KOPT-K1 (cell line): ENCODE measurements at regions not wholly inside any gene's neighbourhood (a gene's known extent, or its start where the extent isn't known, plus 50 kb on each side); places are given as distances from the start of the nearest gene placed in this dataset.

ENCODE experiments used
- H3K27ac ChIP-seq: fragments of 200-600 bp; sonication (generic); 2 replicates; pipeline ENCODE4 v1.5.1; 2016; ENCODE audit warnings: antibody characterized with exemption, mild to moderate bottlenecking, low read depth, low read length; ENCODE audit not compliant: poor library complexity, severe bottlenecking
- H3K36me3 ChIP-seq: fragments of 200-600 bp; sonication (generic); 2 replicates; pipeline ENCODE4 v1.5.1; 2017; ENCODE audit warnings: antibody characterized with exemption, mild to moderate bottlenecking, low read length, moderate library complexity; ENCODE audit not compliant: insufficient read depth
- H3K9me3 ChIP-seq: fragments of 200-600 bp; sonication (generic); 2 replicates; pipeline ENCODE4 v1.5.1; 2017; ENCODE audit warnings: antibody characterized with exemption, low read length, mild to moderate bottlenecking; ENCODE audit not compliant: insufficient read depth, poor library complexity, severe bottlenecking

DNA sequence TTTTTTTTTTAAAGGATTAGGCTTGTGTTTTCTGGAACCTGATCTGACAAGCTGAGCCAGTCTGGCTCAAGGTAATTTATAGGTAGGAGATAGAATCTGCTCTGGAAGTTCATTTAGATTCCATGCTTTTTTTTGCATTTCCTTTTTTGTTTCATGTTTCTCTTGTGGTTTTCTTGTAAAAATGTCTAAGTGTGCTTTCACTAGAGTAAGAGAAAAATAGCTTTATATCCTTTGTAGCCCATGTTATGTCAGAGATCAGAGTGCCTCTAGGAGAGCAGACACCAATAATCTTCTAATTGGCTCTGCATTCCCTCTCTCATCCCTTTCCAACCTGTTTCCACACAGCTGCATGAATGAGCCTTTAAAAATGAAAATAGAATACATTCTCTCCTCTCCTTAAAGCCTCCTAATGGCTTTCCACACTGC lies 389.8 kb upstream of the KCNMB2 start:
- no peaks in the 10 kb centered on the region for H3K36me3 ChIP-seq
- no peaks in the 10 kb centered on the region for H3K9me3 ChIP-seq
- H3K27ac ChIP-seq: no peak overlapping the region

- no peak overlapping the region for H3K27ac ChIP-seq
- H3K9me3 ChIP-seq: no peaks in the 10 kb centered on the region
- H3K36me3 ChIP-seq: no peaks in the 10 kb centered on the region
Observed at GRCh38 chr3:178147001-178147400, 389.2 kb upstream of the KCNMB2 start.

- H3K9me3 ChIP-seq: no peaks in the 10 kb centered on the region
- no peaks in the 10 kb centered on the region for H3K36me3 ChIP-seq
- no peak overlapping the region for H3K27ac ChIP-seq
Observed at GRCh38 chr3:178152031-178152806, 384.0 kb upstream of the KCNMB2 start.

- Histone ChIP-seq H3K9me3 (no peaks in the 10 kb centered on the region), H3K36me3 (no peaks in the 10 kb centered on the region), H3K27ac (no peak overlapping the region)
Observed at GRCh38 chr3:178152988-178153387, 383.2 kb upstream of the KCNMB2 start.

- Histone ChIP-seq H3K27ac (no peak overlapping the region), H3K36me3 (no peaks in the 10 kb centered on the region), H3K9me3 (no peaks in the 10 kb centered on the region)
Observed at GRCh38 chr3:178155521-178155920, 380.7 kb upstream of the KCNMB2 start.

DNA sequence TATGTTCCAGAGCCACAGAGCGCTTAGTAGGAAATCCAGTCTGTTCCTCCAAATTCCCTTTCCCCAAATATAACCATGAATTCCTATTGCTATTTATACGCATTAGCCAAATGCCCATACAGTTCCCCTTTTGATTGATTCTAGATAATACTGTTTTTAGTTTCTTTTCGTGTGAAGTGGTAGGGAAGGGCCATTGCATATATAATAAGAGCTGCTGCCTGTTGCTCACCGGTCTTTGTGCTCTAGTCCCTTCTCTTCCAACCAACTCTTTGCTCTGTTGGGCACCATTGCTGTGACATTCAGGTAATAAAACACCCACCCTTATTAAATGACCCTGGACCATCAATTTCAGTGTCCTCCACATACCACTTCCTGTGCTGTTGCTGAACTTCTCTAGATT lies 379.9 kb upstream of the KCNMB2 start:
- H3K9me3 ChIP-seq: no peaks in the 10 kb centered on the region
- no peak overlapping the region for H3K27ac ChIP-seq
- no peaks in the 10 kb centered on the region for H3K36me3 ChIP-seq

DNA sequence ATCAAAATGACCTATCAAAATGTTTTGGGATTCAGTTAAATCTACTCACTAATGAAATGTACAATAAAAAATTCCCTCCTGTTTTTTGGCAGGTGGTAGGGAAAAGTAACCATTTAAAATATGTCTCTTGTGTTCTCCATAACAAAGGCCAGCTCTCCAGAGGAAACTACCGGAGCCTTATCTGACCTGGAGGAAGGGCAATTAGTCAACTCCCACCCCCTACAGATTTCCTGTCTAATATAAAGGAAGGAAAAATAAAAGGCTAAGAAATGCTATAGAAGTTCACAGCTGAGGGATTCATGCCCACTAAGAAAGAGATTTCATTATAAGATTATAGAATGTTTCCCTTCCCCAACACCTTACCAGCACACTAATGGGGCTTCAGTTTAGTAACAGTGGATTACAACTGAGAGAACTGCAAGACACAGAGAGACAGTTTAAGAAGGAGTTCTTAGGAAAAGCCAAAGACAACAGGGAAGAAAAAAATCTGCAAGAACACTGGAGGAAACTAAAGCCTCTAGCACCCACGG lies 376.5 kb upstream of the KCNMB2 start:
- Histone ChIP-seq H3K9me3 (no peaks in the 10 kb centered on the region), H3K36me3 (no peaks in the 10 kb centered on the region), H3K27ac (no peak overlapping the region)

GRCh38 chr3:178169421-178169820 lies 366.8 kb upstream of the KCNMB2 start:
- no peak overlapping the region for H3K27ac ChIP-seq

GRCh38 chr3:178170698-178171535 lies 365.3 kb upstream of the KCNMB2 start:
- H3K36me3 ChIP-seq: no peaks in the 10 kb centered on the region
- H3K27ac ChIP-seq: no peak overlapping the region
- no peaks in the 10 kb centered on the region for H3K9me3 ChIP-seq

More at GRCh38 chr3:178169421-178169820, 366.8 kb upstream of the KCNMB2 start:
- no peaks in the 10 kb centered on the region for H3K36me3 ChIP-seq
- H3K9me3 ChIP-seq: no peaks in the 10 kb centered on the region

GRCh38 chr3:178172121-178172520 lies 364.1 kb upstream of the KCNMB2 start:
- Histone ChIP-seq H3K36me3 (no peaks in the 10 kb centered on the region), H3K27ac (no peak overlapping the region), H3K9me3 (no peaks in the 10 kb centered on the region)

DNA sequence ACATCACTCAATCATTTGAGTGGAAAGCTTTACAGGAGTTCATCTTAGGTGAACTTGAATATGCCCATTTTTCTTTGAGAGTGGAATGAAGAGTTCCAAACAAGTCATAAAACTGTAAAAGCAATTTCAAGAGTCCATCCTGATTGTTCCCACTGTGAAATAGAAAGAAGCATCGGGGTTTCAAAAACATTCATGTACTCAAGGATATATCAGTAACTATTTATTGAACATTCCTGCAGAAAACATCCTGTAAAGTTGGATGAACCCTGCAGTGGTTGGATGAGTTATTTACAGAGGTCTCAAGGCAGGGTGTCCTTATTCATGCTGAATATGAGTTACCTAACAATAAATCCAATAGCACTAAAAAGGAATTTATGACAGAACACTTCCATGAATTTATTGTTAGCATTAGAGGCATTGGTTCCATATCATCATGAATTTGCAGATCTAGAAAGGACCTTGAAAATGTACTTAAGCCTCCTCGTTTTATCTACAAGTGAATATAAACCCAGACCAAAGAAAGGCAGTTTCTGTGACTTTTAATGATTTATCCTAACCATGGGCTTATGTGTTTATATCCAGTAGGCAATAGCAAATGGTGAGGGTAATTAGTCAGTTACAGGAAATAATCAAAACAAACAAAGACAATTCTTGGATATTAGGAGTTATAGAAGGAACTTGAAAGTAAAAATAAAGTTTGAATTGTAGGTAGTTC lies 361.9 kb upstream of the KCNMB2 start:
- H3K36me3 ChIP-seq: no peaks in the 10 kb centered on the region
- H3K9me3 ChIP-seq: no peaks in the 10 kb centered on the region
- H3K27ac ChIP-seq: no peak overlapping the region

DNA sequence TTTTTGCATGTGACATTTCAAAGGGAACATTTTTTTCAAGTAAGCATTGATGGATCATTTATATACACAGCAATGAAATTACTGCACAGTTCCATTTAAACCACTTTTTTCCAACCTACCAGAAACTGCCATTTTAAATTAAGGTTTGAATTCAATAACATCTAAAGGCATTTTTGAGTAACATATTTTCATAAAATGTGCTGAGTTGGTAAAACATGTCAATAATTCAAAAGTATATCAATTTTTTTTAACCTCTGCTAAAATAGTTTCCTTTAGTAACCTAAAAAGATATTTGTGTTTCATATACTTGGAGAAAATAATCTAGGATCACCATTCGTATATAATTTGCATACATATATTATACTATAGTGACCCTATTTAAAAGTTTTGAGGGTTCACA lies 355.1 kb upstream of the KCNMB2 start:
- no peaks in the 10 kb centered on the region for H3K9me3 ChIP-seq

DNA sequence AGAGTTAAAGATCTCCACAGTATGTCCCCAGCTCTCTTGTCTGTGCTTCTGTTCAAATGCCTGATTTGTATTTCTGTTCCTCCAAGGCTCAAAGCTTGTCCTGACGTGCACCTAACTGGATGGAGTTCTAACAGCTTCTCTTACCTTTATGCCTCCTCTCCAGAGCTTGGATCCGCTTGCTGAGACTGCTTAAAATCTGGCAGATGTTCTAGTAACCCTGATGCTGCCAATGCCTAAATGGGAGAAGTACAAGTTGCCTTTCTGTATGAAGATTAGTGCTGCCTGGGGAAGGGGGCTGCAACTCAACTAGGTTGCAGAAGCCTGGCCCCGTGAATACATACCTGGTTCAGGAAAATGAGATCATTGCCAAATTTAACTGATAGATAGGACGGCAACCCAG lies 354.5 kb upstream of the KCNMB2 start:
- Histone ChIP-seq H3K27ac (no peak overlapping the region), H3K9me3 (no peaks in the 10 kb centered on the region), H3K36me3 (no peaks in the 10 kb centered on the region)

More for the DNA sequence above, 355.1 kb upstream of the KCNMB2 start:
- Histone ChIP-seq H3K36me3 (no peaks in the 10 kb centered on the region), H3K27ac (no peak overlapping the region)

- no peaks in the 10 kb centered on the region for H3K36me3 ChIP-seq
- no peaks in the 10 kb centered on the region for H3K9me3 ChIP-seq
- no peak overlapping the region for H3K27ac ChIP-seq
Observed at GRCh38 chr3:178182337-178182779, 353.9 kb upstream of the KCNMB2 start.

DNA sequence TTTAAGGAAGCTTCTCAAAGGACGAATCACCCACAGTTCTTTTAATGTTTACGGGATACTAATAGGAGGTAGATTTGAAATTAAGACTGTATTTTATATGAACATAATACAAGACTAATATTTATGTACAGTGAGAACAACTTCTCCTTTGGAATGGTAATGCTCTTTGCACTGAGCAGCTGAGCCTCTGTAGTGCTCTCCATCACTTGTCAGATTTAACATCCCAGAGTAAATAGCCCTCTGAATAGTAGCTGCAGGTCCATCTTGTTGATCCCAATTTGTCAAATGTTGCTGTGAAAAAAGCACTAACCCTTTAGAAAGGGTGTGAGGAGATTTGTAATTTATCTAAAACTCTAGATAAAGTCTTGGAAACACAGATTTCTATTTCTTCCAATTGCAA lies 351.4 kb upstream of the KCNMB2 start:
- Histone ChIP-seq H3K9me3 (no peaks in the 10 kb centered on the region), H3K27ac (no peak overlapping the region), H3K36me3 (no peaks in the 10 kb centered on the region)
